ENCODE measurements at regions not wholly inside any gene's neighbourhood (a gene's known extent, or its start where the extent isn't known, plus 50 kb on each side); places are given as distances from the start of the nearest gene placed in this dataset.

GRCh38 chr13:90882551-90882950, 464.9 kb upstream of the MIR17HG start:
- no peaks in the 10 kb centered on the region for H4K20me1 ChIP-seq (ENCODE audit: insufficient read depth, low read length)
- H3K79me1 ChIP-seq (ENCODE audit: low read depth in 1 of 2, low read length in 2 of 2), result no peaks in the 10 kb centered on the region
- no peak overlapping the region for H2AK9ac ChIP-seq (replicated peaks; ENCODE audit: low read depth, low read length, poor library complexity)
- no peak overlapping the region for H4K91ac ChIP-seq (ENCODE audit: insufficient read depth, low read depth, low read length)
- no peak for TF ChIP-seq RAD21 (IDR thresholded peaks at IDR 0.05; ENCODE audit: low read length)
- no peak for TF ChIP-seq CEBPB (IDR thresholded peaks at IDR 0.05; ENCODE audit: low read depth, low read length)
- no peak for TF ChIP-seq BHLHE40 (IDR thresholded peaks at IDR 0.05; ENCODE audit: low read depth, low read length)
- TF ChIP-seq MAZ (IDR thresholded peaks at IDR 0.05; ENCODE audit: borderline replicate concordance, low read depth, low read length), result no peak
- no peak for TF ChIP-seq ELK1 (IDR thresholded peaks at IDR 0.05; ENCODE audit: borderline replicate concordance, low read depth, low read length)
- no peak for TF ChIP-seq RFX5 (IDR thresholded peaks at IDR 0.05; ENCODE audit: low read depth, low read length)
- no peak for TF ChIP-seq FOS (IDR thresholded peaks at IDR 0.05; ENCODE audit: low read depth, low read length)
- no peak for TF ChIP-seq SMC3 (IDR thresholded peaks at IDR 0.05; ENCODE audit: low read depth, low read length)
- no peak for TF ChIP-seq MXI1 (IDR thresholded peaks at IDR 0.05; ENCODE audit: borderline replicate concordance, low read depth, low read length)
- TF ChIP-seq CHD1 (IDR thresholded peaks at IDR 0.05; ENCODE audit: low read depth, low read length), result no peak
- no peak overlapping the region for H3K9ac ChIP-seq (ENCODE audit: low read depth, low read length)
- H3K56ac ChIP-seq (ENCODE audit: extremely low read depth, insufficient read depth, low read length), result no peak overlapping the region
- BruUV-seq (replicated peaks), result no TSS peak
- no peak overlapping the region for H3K18ac ChIP-seq (ENCODE audit: low read depth, low read length)
- H2AK5ac ChIP-seq (ENCODE audit: low read depth, low read length), result no peak overlapping the region
- H3K9me3 ChIP-seq (ENCODE audit: control insufficient read depth, insufficient read depth, low read length), result no peaks in the 10 kb centered on the region
- no peaks in the 10 kb centered on the region for H3K36me3 ChIP-seq (ENCODE audit: control insufficient read depth, insufficient read depth, low read length)
- dilution Hi-C loops (cut with HindIII; ENCODE audit: low sequenced_read_pairs, unreplicated experiment), result no loop called here
- intact Hi-C loops (cut with micrococcal nuclease), result no loop called here
- no peak overlapping the region for H2BK120ac ChIP-seq (ENCODE audit: low read depth, low read length)
- no peak overlapping the region for H3K4me3 ChIP-seq (ENCODE audit: insufficient read depth, low read depth, low read length)
- no peaks in the 10 kb centered on the region for H3K9me1 ChIP-seq (ENCODE audit: insufficient read depth, low read length)
- in situ Hi-C loops (cut with MboI; ENCODE audit: low sequenced_read_pairs), result no loop called here
- no peak overlapping the region for H2BK5ac ChIP-seq (ENCODE audit: low read depth, low read length, poor library complexity, severe bottlenecking)
- no peak overlapping the region for H3K14ac ChIP-seq (replicated peaks; ENCODE audit: low read depth, low read length)
- H3K27me3 ChIP-seq (ENCODE audit: control insufficient read depth, insufficient read depth, low read length), result no peaks in the 10 kb centered on the region
- H2AFZ ChIP-seq (replicated peaks; ENCODE audit: low read length, poor library complexity), result peak overlapping the region; percentile 58
- ChIA-PET POLR2A (ENCODE audit: unreplicated experiment) (no interaction called here), CTCF (no interaction called here)
- H4K8ac ChIP-seq (ENCODE audit: low read depth in 2 of 2, low read length in 2 of 2), result no peak overlapping the region
- no peak overlapping the region for H3K4ac ChIP-seq (ENCODE audit: low read depth, low read length)
- no peak overlapping the region for H4K5ac ChIP-seq (ENCODE audit: low read depth, low read length)
- DNase-seq (no peak), ATAC-seq (ENCODE audit: low read depth) (no peak)
- H3K23ac ChIP-seq (ENCODE audit: low read depth, low read length), result no peak overlapping the region
- no peaks in the 10 kb centered on the region for H3K4me1 ChIP-seq (ENCODE audit: control insufficient read depth, insufficient read depth, low read length)
- H2BK15ac ChIP-seq (ENCODE audit: low read depth, low read length), result no peak overlapping the region
- H3K27ac ChIP-seq (ENCODE audit: insufficient read depth, low read length), result no peak overlapping the region
- no CpG with 5 or more reads among the region's 6 CpGs for WGBS, 2 experiments (ENCODE audit: extremely low coverage in 2 of 2, insufficient read length in 1 of 2)
- H3K4me2 ChIP-seq (ENCODE audit: low read depth, low read length), result no peak overlapping the region
- no peak overlapping the region for H2BK20ac ChIP-seq (ENCODE audit: low read depth, low read length)

Data from IMR-90 (cell line).